K562 (cell line): ENCODE measurements at regions not wholly inside any gene's neighbourhood (a gene's known extent, or its start where the extent isn't known, plus 50 kb on each side); places are given as distances from the start of the nearest gene placed in this dataset.

Experiments used
- ATAC-seq: fragments of 200-7000 bp; cut with Tn5 transposase; 3 replicates; pipeline ENCODE4 v1.9.1; 2020; ENCODE audit warnings: moderate library complexity
- BruUV-seq: library from RNA; stranded (reverse); fragments of 400-500 nt; replicated peaks from 2 replicates; lab custom pipeline; 2021; lab: Mats Ljungman, UMichigan
- CTCF ChIA-PET: fragments of 300-600 bp; formaldehyde crosslinking; extraction: SDS; loops from one replicate; lab custom pipeline; 2021; ENCODE audit warnings: low intra/inter-chr PET ratio; lab: Yijun Ruan, JAX
- POLR2A ChIA-PET: fragments of 300-600, 350-650 bp; sonication (Branson Sonifier 250); formaldehyde crosslinking; extraction: SDS; loops from one replicate; lab custom pipeline; 2021; ENCODE audit warnings: antibody characterized with exemption, inconsistent platforms; lab: Yijun Ruan, JAX
- DNase-seq, 4 experiments: peaks; one replicate each; pipeline versions ENCODE4 v3.0.0 to v3.0.0-alpha.2; 2011 to 2018; ENCODE audit warnings: low spot score in 3 of 4, mixed read lengths in 3 of 4; ENCODE audit errors: extremely low read depth in 1 of 4
- FAIRE-seq: peaks from 2 replicates; lab custom pipeline; 2011; peaks lifted over from hg19 to GRCh38; lab: Jason Lieb, UNC
- H2AFZ ChIP-seq: 2 replicates; pipeline ENCODE4 v1.6.0; 2011; ENCODE audit warnings: low read depth, low read length, control low read depth, inconsistent platforms
- H3K27ac ChIP-seq: fragments of 200-600 bp; 3 replicates; pipeline ENCODE4 v1.8.0; 2011; ENCODE audit warnings: low read depth, mild to moderate bottlenecking, control low read depth, inconsistent platforms, low read length, moderate library complexity, mixed read lengths; ENCODE audit errors: extremely low read depth
- H3K27me3 ChIP-seq, 2 experiments: fragments of 300-600 bp in 1 of 2; 2 replicates in 1 of 2; 3 replicates in 1 of 2; pipeline versions ENCODE4 v1.6.0 to v1.8.0; 2011; ENCODE audit warnings: inconsistent platforms in 2 of 2, low read length in 2 of 2, mild to moderate bottlenecking in 1 of 2, mixed read lengths in 1 of 2, moderate library complexity in 1 of 2; ENCODE audit not compliant: control insufficient read depth in 2 of 2, insufficient read depth in 2 of 2
- H3K36me3 ChIP-seq: fragments of 300-600 bp; 3 replicates; pipeline ENCODE4 v1.8.0; 2011; ENCODE audit warnings: mild to moderate bottlenecking, low read length, inconsistent platforms; ENCODE audit not compliant: control insufficient read depth, insufficient read depth
- H3K4me1 ChIP-seq, 2 experiments: fragments of 200-600 bp in 1 of 2; replicated peaks in 1 of 2; 2 replicates in 1 of 2; 3 replicates in 1 of 2; pipeline versions ENCODE4 v1.5.1 to v1.8.0; 2011; ENCODE audit warnings: inconsistent platforms in 2 of 2, low read length in 2 of 2, mild to moderate bottlenecking in 1 of 2, mixed read lengths in 1 of 2, moderate library complexity in 1 of 2; ENCODE audit not compliant: control insufficient read depth in 2 of 2, insufficient read depth in 2 of 2
- H3K4me2 ChIP-seq: 2 replicates; pipeline ENCODE4 v1.6.1; 2011; ENCODE audit warnings: low read length, control low read depth, inconsistent platforms, mixed read lengths; ENCODE audit not compliant: insufficient read depth
- H3K4me3 ChIP-seq: fragments of 200-600 bp; sonication (generic), shearing (Covaris generic); 2 replicates; pipeline ENCODE4 v1.5.1; 2016; ENCODE audit warnings: control low read depth, inconsistent platforms
- H3K79me2 ChIP-seq: fragments of 200-600 bp; 3 replicates; pipeline ENCODE4 v1.8.0; 2011; ENCODE audit warnings: low read length, inconsistent platforms; ENCODE audit not compliant: control insufficient read depth, insufficient read depth
- H3K9ac ChIP-seq, 2 experiments: 2 replicates each; pipeline versions ENCODE4 v1.6.0 to v1.6.1; 2011; ENCODE audit warnings: low read depth in 2 of 2, low read length in 2 of 2, control low read depth in 1 of 2, inconsistent platforms in 1 of 2, mild to moderate bottlenecking in 1 of 2, mixed read lengths in 1 of 2; ENCODE audit not compliant: insufficient read depth in 1 of 2
- H3K9me1 ChIP-seq: one replicate; pipeline ENCODE4 v1.6.0; 2011; ENCODE audit warnings: inconsistent platforms, mild to moderate bottlenecking, low read length, moderate library complexity; ENCODE audit not compliant: control insufficient read depth, insufficient read depth
- H3K9me3 ChIP-seq: replicated peaks from 2 replicates; pipeline ENCODE4 v1.5.1; 2011; ENCODE audit warnings: low read depth, low read length, inconsistent platforms; ENCODE audit not compliant: control insufficient read depth, insufficient read depth
- H4K20me1 ChIP-seq: replicated peaks from 2 replicates; pipeline ENCODE4 v1.6.1; 2011; ENCODE audit warnings: low read length, inconsistent platforms, mixed read lengths; ENCODE audit not compliant: control insufficient read depth, insufficient read depth
- BMI1 ChIP-seq: fragments of 150-350 bp; IDR thresholded peaks from 2 replicates; pipeline ENCODE4 v1.6.1; 2014; ENCODE audit warnings: low read length
- CEBPZ ChIP-seq: fragments of 150-350 bp; IDR thresholded peaks from 2 replicates; pipeline ENCODE4 v1.6.1; 2014; ENCODE audit warnings: low read depth, mild to moderate bottlenecking, low read length, borderline replicate concordance
- GATAD2B ChIP-seq: fragments of 450-650 bp; IDR thresholded peaks from 2 replicates; pipeline ENCODE4 v1.6.1; 2017; ENCODE audit warnings: mild to moderate bottlenecking, borderline replicate concordance
- YY1 ChIP-seq, 3 experiments: IDR thresholded peaks; 2 replicates each; pipeline ENCODE4 v1.6.1; 2011; ENCODE audit warnings: low read length in 2 of 3, mild to moderate bottlenecking in 2 of 3, moderate library complexity in 2 of 3, borderline replicate concordance in 1 of 3, control low read depth in 1 of 3, low read depth in 1 of 3; ENCODE audit not compliant: insufficient read depth in 3 of 3, insufficient replicate concordance in 2 of 3, control insufficient read depth in 1 of 3, insufficient read length in 1 of 3; ENCODE audit errors: extremely low read depth in 1 of 3
- ZFP30 ChIP-seq: fragments of 250-450 bp; sonication (Bioruptor Pico); IDR thresholded peaks from 2 replicates; pipeline ENCODE4 v1.8.0; 2022; ENCODE audit warnings: moderate library complexity, mild to moderate bottlenecking, inconsistent platforms, borderline replicate concordance
- ZFP36 ChIP-seq: fragments of 150-350 bp; IDR thresholded peaks from 2 replicates; pipeline ENCODE4 v1.6.1; 2018; ENCODE audit warnings: low read length, low read depth; ENCODE audit not compliant: partially characterized antibody
- ZNF133 ChIP-seq: fragments of 250-450 bp; sonication (Bioruptor Pico); IDR thresholded peaks from 2 replicates; pipeline ENCODE4 v1.4.0; 2020; ENCODE audit warnings: mild to moderate bottlenecking
- ZNF324 ChIP-seq: fragments of 250-450 bp; sonication (Bioruptor Pico); IDR thresholded peaks from 2 replicates; pipeline ENCODE4 v1.4.0; 2020; ENCODE audit warnings: mild to moderate bottlenecking
- WGBS: fragments of 100-300 bp; shearing (Covaris generic); methylation state at CpG from one replicate; pipeline ENCODE4 v1.1.6; 2016; ENCODE audit warnings: low coverage, mixed read lengths; ENCODE audit not compliant: insufficient coverage; ENCODE audit errors: missing lambda C conversion rate; 5-methylcytosine and 5-hydroxymethylcytosine counted together
- in situ Hi-C: fragments of 300-500 bp; cut with MboI; formaldehyde crosslinking; loops from 4 replicates; pipeline ENCODE4 v1.15.0; 2018; ENCODE audit warnings: inconsistent platforms, mixed read lengths
- intact Hi-C: fragments of 100-400 bp; cut with micrococcal nuclease; formaldehyde crosslinking; loops from 2 replicates; pipeline ENCODE4 v1.14.2; 2022
- TF ChIP-seq, protein P1 (sequence below): fragments of 200-800 bp; sonication (Bioruptor generic); IDR thresholded peaks from 2 replicates; pipeline ENCODE4 v1.6.1; 2017; ENCODE audit warnings: missing genetic modification characterization, missing compliant biosample characterization

DNA sequence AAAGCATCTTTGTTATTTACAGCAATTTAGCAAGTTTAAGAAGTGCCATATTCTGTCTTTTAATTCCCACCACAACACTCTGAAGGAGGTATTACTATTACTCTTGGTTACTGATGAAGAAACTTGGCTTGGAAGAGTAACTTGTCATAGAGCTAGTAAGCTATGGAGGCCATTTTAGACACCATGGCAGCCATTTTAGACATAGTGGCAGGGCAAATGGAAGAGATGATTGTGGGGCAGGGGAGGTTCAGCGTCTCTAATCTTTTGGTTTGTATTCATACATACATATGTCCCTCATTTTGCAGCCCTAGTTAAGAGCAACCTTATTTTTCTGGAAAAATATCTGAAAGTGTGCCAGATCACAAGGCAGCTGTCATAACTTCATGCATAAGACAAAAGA lies 82.6 kb upstream of the SOX1 start:
- BruUV-seq, result no TSS peak
- Histone ChIP-seq H3K27me3 (peaks cover 0 to 7% of the 10 kb centered on the region in 2 experiments; a peak in 1 of 5 replicates), H3K79me2 (no peaks in the 10 kb centered on the region), H3K9ac (no peak overlapping the region), H2AFZ (no peak overlapping the region), H3K4me2 (no peak overlapping the region), H3K4me3 (no peak overlapping the region), H3K27ac (no peak overlapping the region), H4K20me1 (no peaks in the 10 kb centered on the region), H3K4me1 (no peaks in the 10 kb centered on the region), H3K9me1 (no peaks in the 10 kb centered on the region), H3K9me3 (no peaks in the 10 kb centered on the region), H3K36me3 (no peaks in the 10 kb centered on the region)
- 0% methylated on average over 1 of the region's 1 CpG for WGBS
- ATAC-seq, result no peak
- CTCF ChIA-PET, result no interaction called here
- in situ Hi-C loops (no loop called here), intact Hi-C loops (loop anchor here (5.0 kb wide), 1 partner anchor 467 kb away; no protein-coding TSS in a partner anchor)
- FAIRE-seq, result no peak
- POLR2A ChIA-PET, result no interaction called here
- peak in 2 of 3 experiments; percentile 7 to 70 for TF ChIP-seq YY1 (IDR thresholded peaks at IDR 0.05; ENCODE audit: borderline replicate concordance in 1 of 3, control insufficient read depth in 1 of 3, extremely low read depth in 1 of 3, insufficient read depth in 3 of 3, insufficient read length in 1 of 3, insufficient replicate concordance in 2 of 3, low read depth in 1 of 3, low read length in 2 of 3)
- TF ChIP-seq, protein P1, sequence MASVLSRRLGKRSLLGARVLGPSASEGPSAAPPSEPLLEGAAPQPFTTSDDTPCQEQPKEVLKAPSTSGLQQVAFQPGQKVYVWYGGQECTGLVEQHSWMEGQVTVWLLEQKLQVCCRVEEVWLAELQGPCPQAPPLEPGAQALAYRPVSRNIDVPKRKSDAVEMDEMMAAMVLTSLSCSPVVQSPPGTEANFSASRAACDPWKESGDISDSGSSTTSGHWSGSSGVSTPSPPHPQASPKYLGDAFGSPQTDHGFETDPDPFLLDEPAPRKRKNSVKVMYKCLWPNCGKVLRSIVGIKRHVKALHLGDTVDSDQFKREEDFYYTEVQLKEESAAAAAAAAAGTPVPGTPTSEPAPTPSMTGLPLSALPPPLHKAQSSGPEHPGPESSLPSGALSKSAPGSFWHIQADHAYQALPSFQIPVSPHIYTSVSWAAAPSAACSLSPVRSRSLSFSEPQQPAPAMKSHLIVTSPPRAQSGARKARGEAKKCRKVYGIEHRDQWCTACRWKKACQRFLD (CRISPR knock-in tag), result no peak
- TF ChIP-seq, all 486 proteins: peak for 1
- no peak for DNase-seq

GRCh38 chr13:111990362-111990761 lies 76.6 kb upstream of the SOX1 start:
- 0% methylated on average over 1 of the region's 1 CpG for WGBS

More at GRCh38 chr13:111990362-111990761, 76.6 kb upstream of the SOX1 start:
- TF ChIP-seq CEBPZ, result 0 out of 2 replicates have a peak, but pooled peaks have one; percentile 26
- no peak for TF ChIP-seq ZNF133 (CRISPR knock-in tag)
- no peak for TF ChIP-seq GATAD2B
- TF ChIP-seq ZFP36, result peak; percentile 76
- no peak for TF ChIP-seq ZFP30 (CRISPR knock-in tag)
- TF ChIP-seq BMI1, result no peak
- TF ChIP-seq ZNF324 (CRISPR knock-in tag), result no peak
- Histone ChIP-seq H3K4me2 (no peak overlapping the region), H3K27me3 (no peaks in the 10 kb centered on the region), H3K79me2 (no peaks in the 10 kb centered on the region), H3K27ac (no peak overlapping the region), H3K9me1 (no peaks in the 10 kb centered on the region), H3K36me3 (no peaks in the 10 kb centered on the region), H3K9me3 (no peaks in the 10 kb centered on the region), H3K4me1 (no peaks in the 10 kb centered on the region), H3K9ac (no peak overlapping the region), H2AFZ (no peak overlapping the region), H4K20me1 (no peaks in the 10 kb centered on the region), H3K4me3 (no peak overlapping the region)
- CTCF ChIA-PET, result no interaction called here
- intact Hi-C loops (no loop called here), in situ Hi-C loops (no loop called here)
- no TSS peak for BruUV-seq
- no peak for ATAC-seq
- POLR2A ChIA-PET, result no interaction called here
- DNase-seq, result no peak
- FAIRE-seq, result no peak
